HG03196 (cell line): ENCODE measurements at regions not wholly inside any gene's neighbourhood (a gene's known extent, or its start where the extent isn't known, plus 50 kb on each side); places are given as distances from the start of the nearest gene placed in this dataset.

Source experiments
- ATAC-seq: cut with Tn5 transposase; IDR thresholded peaks from one replicate; pipeline ENCODE4 v1.9.1; 2021; ENCODE audit not compliant: unreplicated experiment

- ATAC-seq, result no peak
Measured at GRCh38 chr7:115106316-115106715, 184.4 kb downstream of the MDFIC start.

GRCh38 chr7:115102738-115103137 is 180.8 kb downstream of the MDFIC start:
- no peak for ATAC-seq

GRCh38 chr7:115101199-115101598 is 179.3 kb downstream of the MDFIC start:
- ATAC-seq, result no peak

DNA sequence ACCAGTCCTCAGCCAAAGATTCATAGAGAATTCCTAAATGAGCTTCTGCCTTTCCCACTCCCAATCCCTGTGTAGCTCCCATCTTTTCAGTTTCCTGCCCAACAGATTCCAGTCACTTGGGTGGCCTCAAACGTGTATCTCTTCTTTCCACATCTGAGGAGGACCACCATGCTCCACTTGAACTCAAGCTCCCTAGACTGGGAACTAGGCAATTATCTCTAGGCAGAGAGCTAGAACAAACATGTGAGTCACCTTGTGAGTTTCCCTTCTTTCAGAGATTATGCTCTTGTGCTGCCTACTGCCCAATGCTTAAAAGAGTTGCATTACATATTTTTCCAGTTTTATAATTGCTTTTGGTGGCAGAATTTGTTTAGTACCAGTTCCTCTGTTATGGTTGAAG is 178.0 kb downstream of the MDFIC start:
- no peak for ATAC-seq

DNA sequence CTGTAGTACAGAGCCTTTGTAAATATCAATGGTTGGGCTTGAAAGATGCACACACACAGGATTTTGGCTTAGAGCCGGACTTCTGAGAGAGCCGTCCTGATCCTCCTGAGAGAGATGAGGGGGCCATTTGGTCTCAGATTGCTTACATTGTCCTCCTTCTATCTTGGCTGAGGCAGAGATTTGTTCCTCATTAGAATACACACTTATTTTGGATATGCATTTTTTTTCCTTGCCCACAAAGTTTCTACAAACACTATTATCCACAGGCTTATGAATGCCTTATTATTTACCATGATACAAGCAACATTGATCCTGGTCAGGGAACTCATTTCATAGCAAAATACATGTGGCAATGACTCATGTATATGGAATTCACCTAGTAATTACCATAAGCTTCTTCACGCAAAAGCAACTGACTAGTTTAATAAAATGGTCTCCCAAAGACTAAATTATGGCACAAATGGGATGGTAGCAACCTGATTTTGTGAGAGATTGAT is 175.3 kb downstream of the MDFIC start:
- ATAC-seq, result no peak

DNA sequence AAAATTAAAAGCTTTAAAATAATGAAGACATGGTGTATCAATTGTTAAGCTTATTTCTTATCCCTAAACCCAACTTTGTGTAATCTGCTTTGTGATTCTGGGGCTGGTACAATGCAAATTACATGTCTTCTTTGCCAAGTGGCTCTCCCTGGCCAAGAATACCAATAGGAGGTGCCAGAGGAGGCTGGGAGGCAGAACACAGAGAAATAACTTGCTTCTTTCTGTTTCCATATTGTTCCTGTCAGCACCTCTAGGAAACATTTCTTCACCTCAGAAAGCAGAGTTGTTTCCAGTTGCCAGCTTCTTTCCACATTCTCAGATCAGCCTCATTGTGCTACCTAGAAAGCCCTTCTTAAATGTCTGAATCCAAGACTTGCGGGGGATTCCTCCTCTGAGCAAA is 174.4 kb downstream of the MDFIC start:
- no peak for ATAC-seq

GRCh38 chr7:115094163-115094562 is 172.3 kb downstream of the MDFIC start:
- ATAC-seq, result no peak

- ATAC-seq, result no peak
Measured at GRCh38 chr7:115088893-115089292, 167.0 kb downstream of the MDFIC start.

DNA sequence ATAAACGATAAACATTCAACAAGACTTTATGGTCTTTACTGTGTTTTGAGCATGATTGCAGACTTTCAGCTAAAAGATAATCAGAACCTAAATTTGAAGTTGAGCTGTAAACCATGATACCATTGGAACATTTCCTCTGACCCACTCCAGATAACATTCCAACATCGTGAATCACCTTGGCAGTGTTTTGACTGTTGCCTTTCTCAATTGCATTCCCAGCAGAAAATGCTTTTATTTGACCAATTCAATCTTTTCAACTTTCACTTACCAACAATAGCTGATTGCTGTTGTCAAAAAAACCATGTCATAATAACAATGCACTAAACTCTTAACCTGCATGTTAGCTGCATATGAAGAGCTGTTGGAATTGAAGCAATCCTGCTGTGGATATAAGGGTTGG is 165.5 kb downstream of the MDFIC start:
- no peak for ATAC-seq

DNA sequence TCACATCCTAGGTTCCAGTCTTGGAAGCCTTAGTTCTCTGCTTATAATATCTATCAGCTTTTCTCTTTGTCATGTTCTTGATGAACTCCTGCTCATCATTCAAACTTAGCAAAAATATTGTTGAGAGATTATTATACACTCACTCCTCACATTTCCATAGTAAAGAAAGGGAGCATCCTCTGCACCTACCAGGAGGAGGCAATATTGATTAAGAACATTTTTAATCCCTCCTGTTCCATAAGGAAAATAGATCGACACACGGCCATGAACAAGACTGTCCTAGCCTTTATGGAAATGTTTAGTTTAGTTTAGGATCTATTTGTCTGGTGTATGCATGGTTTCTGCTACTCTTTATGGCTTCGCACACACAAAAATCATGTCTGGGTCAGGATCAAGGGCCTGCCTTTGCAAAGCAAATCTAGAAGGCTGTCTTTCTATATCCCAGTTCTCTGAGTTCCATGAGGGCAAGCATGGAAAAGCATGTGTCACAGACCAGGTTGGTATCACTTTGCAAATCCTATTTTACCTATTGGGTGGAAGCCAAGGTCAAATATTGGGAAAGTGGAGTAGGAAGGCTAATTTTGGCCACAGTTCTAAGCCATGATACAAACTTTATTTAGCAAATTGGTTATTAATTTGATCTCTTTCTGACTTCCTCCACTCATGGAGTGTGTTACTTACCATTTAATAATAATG is 164.4 kb downstream of the MDFIC start:
- ATAC-seq, result no peak

DNA sequence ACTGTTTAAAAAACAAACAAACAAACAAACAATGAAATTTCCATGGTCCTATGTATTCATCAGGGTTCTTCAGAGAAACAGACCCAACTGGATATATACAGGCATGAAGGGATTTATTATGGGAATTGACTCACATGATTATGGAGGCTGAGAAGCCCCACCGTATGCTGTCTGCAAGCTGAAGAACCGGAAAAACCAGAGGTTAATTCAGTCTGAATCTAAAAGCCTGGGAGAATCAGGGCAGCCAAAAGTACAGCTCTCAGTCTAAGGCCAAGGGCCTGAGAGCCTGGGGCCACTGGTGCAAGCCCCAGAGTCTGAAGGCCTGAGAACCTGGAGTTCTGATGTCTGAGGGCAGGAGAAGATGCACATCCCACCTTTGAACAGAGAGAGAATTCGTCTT is 163.5 kb downstream of the MDFIC start:
- no peak for ATAC-seq

GRCh38 chr7:115083935-115084334 is 162.0 kb downstream of the MDFIC start:
- ATAC-seq, result no peak

GRCh38 chr7:115081772-115082171 is 159.9 kb downstream of the MDFIC start:
- ATAC-seq, result no peak

GRCh38 chr7:115078851-115079250 is 157.0 kb downstream of the MDFIC start:
- ATAC-seq, result no peak

- ATAC-seq, result no peak
Measured at GRCh38 chr7:115078386-115078785, 156.5 kb downstream of the MDFIC start.

- no peak for ATAC-seq
Measured at GRCh38 chr7:115070311-115070710, 148.4 kb downstream of the MDFIC start.
